Aorta (tissue), 5 donors: ENCODE measurements at regions not wholly inside any gene's neighbourhood (a gene's known extent, or its start where the extent isn't known, plus 50 kb on each side); places are given as distances from the start of the nearest gene placed in this dataset.
A peak's percentile ranks its signal among the peaks of the same experiment; 100 is the strongest.

Experiments used
- ATAC-seq: fragments of 200-7000 bp; cut with Tn5 transposase; one replicate; pipeline ENCODE4 v1.9.1; 2022; ENCODE audit warnings: moderate library complexity; ENCODE audit not compliant: low FRiP score
- DNase-seq, 2 donors: peaks; one replicate each; pipeline ENCODE4 v3.0.0-alpha.2; 2020
- H3K27ac ChIP-seq, 2 donors: one replicate each; pipeline ENCODE4 v1.5.1; 2013; ENCODE audit warnings: low read length in 2 of 2, mild to moderate bottlenecking in 2 of 2, moderate library complexity in 2 of 2, control low read depth in 1 of 2, inconsistent platforms in 1 of 2, low read depth in 1 of 2
- H3K27me3 ChIP-seq, 2 donors: one replicate each; pipeline ENCODE4 v1.6.1; 2013; ENCODE audit warnings: control low read depth in 1 of 2, low read length in 1 of 2, mild to moderate bottlenecking in 1 of 2, moderate library complexity in 1 of 2; ENCODE audit not compliant: insufficient read depth in 2 of 2, control insufficient read depth in 1 of 2
- H3K36me3 ChIP-seq, 2 donors: one replicate each; pipeline ENCODE4 v1.6.1; 2013; ENCODE audit warnings: control low read depth in 1 of 2, low read length in 1 of 2, mild to moderate bottlenecking in 1 of 2; ENCODE audit not compliant: insufficient read depth in 2 of 2, control insufficient read depth in 1 of 2
- H3K4me1 ChIP-seq, 2 donors: one replicate each; pipeline ENCODE4 v1.6.1; 2013; ENCODE audit warnings: low read length in 2 of 2, control low read depth in 1 of 2, mild to moderate bottlenecking in 1 of 2, moderate library complexity in 1 of 2; ENCODE audit not compliant: insufficient read depth in 2 of 2, control insufficient read depth in 1 of 2
- H3K4me3 ChIP-seq, 2 donors: one replicate each; pipeline ENCODE4 v1.5.1; 2013; ENCODE audit warnings: low read length in 2 of 2, control low read depth in 1 of 2, mild to moderate bottlenecking in 1 of 2
- H3K9me3 ChIP-seq: one replicate; pipeline ENCODE4 v1.6.1; 2013; ENCODE audit warnings: mild to moderate bottlenecking, low read length; ENCODE audit not compliant: control insufficient read depth
- WGBS, 2 donors: extraction: QIAGEN DNeasy Blood & Tissue Kit; methylation state at CpG; one replicate each; pipeline ENCODE4 v1.1.7; 2013; 5-methylcytosine and 5-hydroxymethylcytosine counted together
- intact Hi-C, 2 donors: fragments of 100-400 bp; cut with DNase I; formaldehyde crosslinking; loops; one replicate each; pipeline versions ENCODE4 v1.14.2 to v1.15.0; 2022
- donor health status: healthy with polysubstance abuse.
- donor health status: Bipolar disorder and iron deficiency.
- donor health status: DM: no; HTN: no; CAD: no.
- donor health status: DM: no; HTN: no; CAD: no.
- donor health status: DM: yes; HTN: yes; CAD: no.

DNA sequence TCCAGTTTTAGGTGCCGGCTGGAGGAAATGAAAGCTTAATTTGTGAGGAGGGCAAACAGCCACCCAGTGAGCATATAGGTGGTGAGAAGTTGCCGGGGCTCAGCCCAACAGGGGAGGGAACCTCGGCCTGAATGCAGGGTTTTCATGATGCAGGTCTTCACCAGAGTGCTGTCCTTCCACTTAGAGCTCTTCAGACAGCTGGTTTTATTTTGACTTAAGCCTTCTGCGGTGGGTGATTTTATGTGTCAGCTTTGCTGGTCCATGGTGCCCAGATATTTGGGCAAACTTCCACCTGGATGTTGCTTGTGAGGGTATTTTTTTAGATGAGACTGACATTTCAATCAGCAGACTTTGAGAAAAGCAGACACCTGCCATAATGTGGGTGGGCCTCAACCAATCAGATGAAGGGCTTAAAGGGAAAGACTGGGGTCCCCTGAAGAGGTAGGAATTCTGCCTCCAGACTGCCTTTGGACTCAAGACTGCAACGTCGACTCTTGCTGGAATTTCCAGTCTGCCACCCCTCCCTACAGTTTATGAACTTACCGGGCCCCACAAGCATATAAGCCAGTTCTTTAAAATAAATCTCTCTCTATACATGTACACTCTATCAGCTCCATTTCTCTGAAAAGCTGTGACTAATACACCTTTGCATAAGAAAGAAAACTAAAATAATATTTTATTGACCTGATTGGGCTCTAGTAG is 72.8 kb downstream of the RHOU start:
- Histone ChIP-seq H3K27ac (no peak overlapping the region), H3K4me3 (no peak overlapping the region), H3K27me3 (no peaks in the 10 kb centered on the region), H3K36me3 (no peaks in the 10 kb centered on the region), H3K4me1 (no peaks in the 10 kb centered on the region), H3K9me3 (no peaks in the 10 kb centered on the region)
- 89 to 90% methylated on average over 7 of the region's 7 CpGs for WGBS, 2 donors
- DNase-seq (no peak), ATAC-seq (no peak)
- intact Hi-C loops = no loop called here

DNA sequence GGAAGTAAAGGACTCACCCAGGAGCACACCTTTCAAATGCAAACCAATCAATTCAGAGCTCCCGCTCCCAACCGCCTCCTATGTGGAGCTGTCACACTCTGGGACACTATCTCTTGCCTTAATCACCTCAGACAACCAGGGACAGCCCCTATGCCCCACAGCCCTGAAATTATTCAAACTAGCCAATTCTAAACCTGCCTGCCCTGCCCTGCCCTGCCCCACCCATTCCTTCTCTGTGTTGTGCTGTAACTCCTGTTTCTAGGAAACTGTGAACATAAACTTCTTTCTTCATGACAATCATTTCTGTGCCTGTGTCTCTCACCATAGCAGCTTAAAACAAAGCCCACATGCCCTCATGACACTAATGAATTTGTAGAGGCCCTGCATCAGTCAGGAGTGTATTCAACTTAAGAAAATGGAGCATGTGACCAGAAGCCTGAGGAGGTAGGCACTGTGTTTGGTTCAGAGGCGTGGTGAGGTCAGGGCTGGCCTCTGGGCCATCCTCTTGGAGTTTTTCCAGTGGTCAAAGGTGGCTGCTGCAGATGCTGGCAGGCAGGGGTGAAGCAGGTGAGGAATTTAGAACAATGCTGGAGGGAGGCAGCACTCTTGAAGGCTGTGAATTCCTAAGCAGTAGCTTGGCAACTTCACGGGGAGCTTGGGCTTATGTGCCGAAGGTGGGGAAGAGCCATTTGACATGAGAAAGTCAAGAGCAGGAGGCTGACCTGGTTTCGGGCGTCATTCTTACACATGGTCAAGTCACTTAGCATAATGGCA is 74.5 kb downstream of the RHOU start:
- no peak overlapping the region for H3K4me3 ChIP-seq
- no peaks in the 10 kb centered on the region for H3K27me3 ChIP-seq
- DNase-seq = no peak
- no peaks in the 10 kb centered on the region for H3K4me1 ChIP-seq
- ATAC-seq = no peak
- H3K27ac ChIP-seq = no peak overlapping the region
- 96% methylated on average over 7 of the region's 7 CpGs for WGBS, 2 donors
- intact Hi-C loops = no loop called here
- no peaks in the 10 kb centered on the region for H3K9me3 ChIP-seq
- no peaks in the 10 kb centered on the region for H3K36me3 ChIP-seq

DNA sequence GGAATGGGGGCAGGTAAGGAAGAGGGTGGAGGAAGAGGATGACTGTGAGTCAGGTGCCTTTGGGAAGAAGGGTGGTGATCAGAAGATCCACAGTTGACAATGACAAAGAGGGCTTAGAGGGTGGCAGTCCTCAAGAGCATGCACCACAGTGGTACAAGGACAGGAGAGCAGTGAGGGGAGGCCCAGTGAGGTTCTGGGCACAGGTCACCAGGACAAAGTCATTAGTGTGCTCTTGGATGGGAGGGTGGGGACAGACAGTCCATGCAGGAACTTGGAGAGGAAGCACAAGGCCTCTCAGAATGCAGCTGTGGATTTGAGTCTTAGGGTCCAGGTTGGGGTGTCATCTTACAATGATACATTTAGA is 75.1 kb downstream of the RHOU start:
- no peak overlapping the region for H3K4me3 ChIP-seq
- no peaks in the 10 kb centered on the region for H3K27me3 ChIP-seq
- no peaks in the 10 kb centered on the region for H3K9me3 ChIP-seq
- ATAC-seq = peak; percentile 33
- no peaks in the 10 kb centered on the region for H3K36me3 ChIP-seq
- H3K4me1 ChIP-seq = no peaks in the 10 kb centered on the region
- no peak for DNase-seq
- intact Hi-C loops = no loop called here
- no peak overlapping the region for H3K27ac ChIP-seq

DNA sequence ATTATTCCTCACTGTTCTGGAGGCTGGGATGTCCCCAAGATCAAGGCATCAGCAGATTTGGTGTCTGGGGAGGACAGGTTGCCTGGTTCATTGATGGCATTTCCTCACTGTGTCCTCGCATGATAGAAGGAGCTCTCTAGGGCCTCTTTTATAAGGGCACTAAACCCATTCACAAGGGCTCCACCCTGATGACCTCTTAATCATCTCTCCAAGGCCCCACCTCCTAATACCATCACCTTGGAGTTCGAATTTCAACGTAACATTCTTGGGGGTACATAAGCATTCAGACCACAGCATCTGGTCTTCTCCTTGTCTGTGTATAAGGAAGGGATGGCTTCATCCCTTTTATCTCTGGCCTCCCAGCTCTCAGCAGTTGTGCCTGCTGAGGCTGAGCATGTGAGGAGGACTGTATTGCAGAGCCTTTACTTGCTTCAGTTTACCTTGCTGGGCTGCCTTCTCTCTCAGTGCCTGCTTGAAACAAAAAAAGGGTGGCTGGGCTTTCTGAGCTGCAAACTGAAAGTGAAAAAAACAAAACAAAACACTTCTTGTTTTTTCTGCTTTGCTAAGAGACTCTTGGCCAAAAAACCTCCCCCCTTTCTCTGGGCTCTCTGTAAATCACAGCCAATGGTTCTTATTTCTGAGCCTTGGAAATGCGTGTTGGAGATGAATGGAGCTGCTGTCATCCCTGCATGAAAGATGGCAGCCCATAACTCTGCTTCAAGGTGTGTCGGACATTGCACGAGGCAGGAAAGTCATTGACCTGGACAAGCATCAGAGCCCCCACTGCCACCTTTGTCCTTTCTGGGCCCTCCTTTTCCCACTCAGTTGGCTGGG is 75.8 kb downstream of the RHOU start:
- H3K36me3 ChIP-seq = no peaks in the 10 kb centered on the region
- no peak overlapping the region for H3K27ac ChIP-seq
- DNase-seq = no peak
- no peaks in the 10 kb centered on the region for H3K4me1 ChIP-seq
- ATAC-seq = peak; percentile 9
- 50 to 61% methylated on average over 6 of the region's 6 CpGs for WGBS, 2 donors
- no peaks in the 10 kb centered on the region for H3K9me3 ChIP-seq
- no peaks in the 10 kb centered on the region for H3K27me3 ChIP-seq
- no peak overlapping the region for H3K4me3 ChIP-seq
- intact Hi-C loops = no loop called here

DNA sequence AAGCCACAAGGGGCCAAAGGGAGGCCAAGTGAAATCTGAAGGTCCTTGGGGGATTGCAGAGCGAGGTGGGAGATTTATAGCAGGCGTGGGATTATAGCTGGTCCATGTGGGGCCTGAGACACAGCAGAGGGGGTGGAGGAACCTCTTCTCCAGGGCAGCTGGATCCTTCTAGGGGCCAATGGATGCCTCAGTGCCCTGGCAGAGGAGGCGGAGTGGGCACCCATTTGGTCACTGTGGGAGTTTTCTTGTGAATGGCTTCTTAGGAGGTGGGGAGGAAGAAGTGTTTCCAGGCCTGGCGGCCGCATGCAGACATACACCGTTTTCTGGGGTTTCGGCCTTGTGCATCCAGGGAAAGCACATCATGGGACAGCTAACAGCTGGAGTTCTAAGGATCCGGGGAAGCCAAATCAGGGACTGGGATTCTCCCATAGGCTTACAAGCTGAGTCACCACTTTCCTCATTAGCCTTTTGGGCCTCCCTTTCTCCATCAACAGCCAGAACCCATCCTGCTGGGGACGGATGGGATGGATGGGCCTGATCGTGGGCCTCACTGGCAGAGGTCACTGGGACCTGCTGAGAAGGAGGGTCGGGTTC is 76.5 kb downstream of the RHOU start:
- Histone ChIP-seq H3K4me3 (no peak overlapping the region), H3K27ac (no peak overlapping the region), H3K9me3 (no peaks in the 10 kb centered on the region), H3K27me3 (no peaks in the 10 kb centered on the region), H3K36me3 (no peaks in the 10 kb centered on the region), H3K4me1 (no peaks in the 10 kb centered on the region)
- WGBS, 2 donors = 87 to 89% methylated on average over 11 of the region's 11 CpGs
- DNase-seq = no peak
- intact Hi-C loops = no loop called here
- ATAC-seq = no peak

DNA sequence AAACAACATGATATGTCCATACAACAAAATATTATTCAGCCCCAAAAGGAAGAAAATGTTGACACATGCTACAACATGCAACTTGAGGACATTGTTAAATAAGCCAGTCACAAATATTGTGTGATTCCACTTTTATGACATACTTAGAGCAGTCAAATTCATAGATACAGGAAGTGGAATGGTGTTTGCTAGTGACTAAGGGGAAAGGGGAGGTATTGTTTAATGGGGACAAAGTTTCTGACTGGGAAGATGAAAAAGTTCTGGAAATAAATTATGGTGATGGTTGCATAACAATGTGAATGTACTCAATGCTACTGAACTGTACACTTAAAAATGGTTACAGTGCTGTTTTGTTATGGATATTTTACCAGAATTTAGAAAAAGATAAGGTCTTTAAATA is 77.7 kb downstream of the RHOU start:
- ATAC-seq (no peak), DNase-seq (no peak)
- Histone ChIP-seq H3K36me3 (no peaks in the 10 kb centered on the region), H3K4me1 (no peaks in the 10 kb centered on the region), H3K9me3 (no peaks in the 10 kb centered on the region), H3K27me3 (no peaks in the 10 kb centered on the region), H3K4me3 (no peak overlapping the region), H3K27ac (no peak overlapping the region)
- intact Hi-C loops = no loop called here

DNA sequence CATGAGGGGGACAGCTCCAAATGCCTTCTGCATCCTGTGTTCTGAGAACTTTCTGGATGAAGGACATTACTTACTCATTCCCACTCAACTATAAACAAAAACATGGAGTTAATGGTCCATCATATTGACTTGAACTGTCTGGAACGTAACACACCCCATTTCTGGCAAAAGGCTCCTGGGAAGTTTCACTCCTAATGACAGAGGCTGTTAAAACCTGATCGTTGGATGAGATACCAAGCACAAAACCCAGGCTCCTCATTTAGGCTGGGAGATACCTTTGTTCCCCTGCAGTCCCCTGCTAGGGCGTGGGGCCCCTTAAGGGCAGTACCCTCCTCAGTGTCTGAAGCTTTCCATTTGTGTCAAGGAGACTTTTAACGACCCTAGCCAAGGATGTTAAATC is 78.9 kb downstream of the RHOU start:
- no peaks in the 10 kb centered on the region for H3K4me1 ChIP-seq
- H3K4me3 ChIP-seq = no peak overlapping the region
- no peak overlapping the region for H3K27ac ChIP-seq
- ATAC-seq = no peak
- H3K9me3 ChIP-seq = no peaks in the 10 kb centered on the region
- no peaks in the 10 kb centered on the region for H3K27me3 ChIP-seq
- intact Hi-C loops = no loop called here
- 67 to 71% methylated on average over 4 of the region's 4 CpGs for WGBS, 2 donors
- DNase-seq = no peak
- no peaks in the 10 kb centered on the region for H3K36me3 ChIP-seq

DNA sequence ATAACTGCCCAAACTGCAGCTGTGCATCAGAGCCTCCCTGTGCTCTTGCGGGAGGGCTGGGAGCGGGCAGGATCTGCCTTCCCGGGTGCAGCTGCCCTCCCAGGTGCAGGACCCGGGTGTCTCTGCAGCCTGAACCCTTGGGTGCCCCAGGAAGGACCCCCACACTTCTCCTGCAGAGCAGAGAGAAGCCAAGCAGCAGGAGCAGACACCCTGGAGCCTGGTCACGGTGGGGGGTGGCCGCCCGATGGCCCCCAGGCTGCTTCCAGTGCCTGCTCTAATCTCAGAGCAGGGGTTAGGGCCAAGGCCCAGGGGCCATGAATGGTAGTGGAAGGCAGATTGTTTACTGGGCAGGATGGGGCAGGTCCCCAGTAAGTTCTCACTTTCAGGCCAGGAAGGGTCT is 83.0 kb downstream of the RHOU start:
- DNase-seq (no peak), ATAC-seq (no peak)
- no peaks in the 10 kb centered on the region for H3K36me3 ChIP-seq
- H3K9me3 ChIP-seq = no peaks in the 10 kb centered on the region
- no peaks in the 10 kb centered on the region for H3K27me3 ChIP-seq
- 88 to 91% methylated on average over 7 of the region's 7 CpGs for WGBS, 2 donors
- intact Hi-C loops = no loop called here
- H3K4me1 ChIP-seq = no peaks in the 10 kb centered on the region
- no peak overlapping the region for H3K4me3 ChIP-seq
- no peak overlapping the region for H3K27ac ChIP-seq
